ENCODE measurements at regions not wholly inside any gene's neighbourhood (a gene's known extent, or its start where the extent isn't known, plus 50 kb on each side); places are given as distances from the start of the nearest gene placed in this dataset.
"Not testable (repeated sequence)": the region's sequence is repeated elsewhere in the genome, so short reads cannot be mapped to it uniquely, and the experiment has no call there.

- DNase-seq (ENCODE audit: low read depth in 2 of 2) = no peak
These were observed 149.9 kb upstream of the FBXO33 start for GRCh38 chr14:39582028-39582654.

GRCh38 chr14:39581474-39581873, 149.2 kb upstream of the FBXO33 start:
- DNase-seq (ENCODE audit: low read depth in 2 of 2) = no peak

- DNase-seq (ENCODE audit: low read depth in 2 of 2) = no peak
These were observed 148.5 kb upstream of the FBXO33 start for GRCh38 chr14:39580696-39581095.

- DNase-seq (ENCODE audit: low read depth in 2 of 2) = no peak
These were observed 144.5 kb upstream of the FBXO33 start for GRCh38 chr14:39576736-39577135.

- DNase-seq (ENCODE audit: low read depth in 2 of 2) = no peak
These were observed 144.0 kb upstream of the FBXO33 start for GRCh38 chr14:39576258-39576657.

GRCh38 chr14:39568809-39569538, 136.7 kb upstream of the FBXO33 start:
- DNase-seq (ENCODE audit: low read depth in 2 of 2) = no peak

- DNase-seq (ENCODE audit: low read depth in 2 of 2) = no peak
These were observed 134.6 kb upstream of the FBXO33 start for GRCh38 chr14:39566795-39567194.

GRCh38 chr14:39563361-39563760, 131.1 kb upstream of the FBXO33 start:
- DNase-seq (ENCODE audit: low read depth in 2 of 2) = no peak

- no peak for DNase-seq (ENCODE audit: low read depth in 2 of 2)
These were observed 129.9 kb upstream of the FBXO33 start for GRCh38 chr14:39562175-39562574.

- no peak for DNase-seq (ENCODE audit: low read depth in 2 of 2)
These were observed 126.3 kb upstream of the FBXO33 start for GRCh38 chr14:39558525-39558924.

- no peak for DNase-seq (ENCODE audit: low read depth in 2 of 2)
These were observed 123.5 kb upstream of the FBXO33 start for GRCh38 chr14:39555749-39556148.

- DNase-seq (ENCODE audit: low read depth in 2 of 2) = no peak
These were observed 122.3 kb upstream of the FBXO33 start for GRCh38 chr14:39554576-39554975.

GRCh38 chr14:39548358-39548757, 116.1 kb upstream of the FBXO33 start:
- DNase-seq (ENCODE audit: low read depth in 2 of 2) = no peak

- DNase-seq (ENCODE audit: low read depth in 2 of 2) = no peak
These were observed 115.6 kb upstream of the FBXO33 start for GRCh38 chr14:39547845-39548244.

GRCh38 chr14:39505812-39506211, 73.6 kb upstream of the FBXO33 start:
- no peak for DNase-seq (ENCODE audit: low read depth in 2 of 2)

GRCh38 chr14:39500253-39500652, 68.0 kb upstream of the FBXO33 start:
- no peak for DNase-seq (ENCODE audit: low read depth in 2 of 2)

- no peak for DNase-seq (ENCODE audit: low read depth in 2 of 2)
These were observed 67.3 kb upstream of the FBXO33 start for GRCh38 chr14:39499514-39499913.

GRCh38 chr14:39497677-39498076, 65.4 kb upstream of the FBXO33 start:
- not testable (repeated sequence) for DNase-seq (ENCODE audit: low read depth in 2 of 2)

GRCh38 chr14:39492267-39492666, 60.0 kb upstream of the FBXO33 start:
- no peak for DNase-seq (ENCODE audit: low read depth in 2 of 2)

GRCh38 chr14:39491134-39491571, 58.9 kb upstream of the FBXO33 start:
- no peak for DNase-seq (ENCODE audit: low read depth in 2 of 2)

- no peak for DNase-seq (ENCODE audit: low read depth in 2 of 2)
These were observed 56.4 kb upstream of the FBXO33 start for GRCh38 chr14:39488600-39488999.

- DNase-seq (ENCODE audit: low read depth in 2 of 2) = no peak
These were observed 51.4 kb upstream of the FBXO33 start for GRCh38 chr14:39483682-39484081.
